GM12875 (cell line): ENCODE measurements at regions not wholly inside any gene's neighbourhood (a gene's known extent, or its start where the extent isn't known, plus 50 kb on each side); places are given as distances from the start of the nearest gene placed in this dataset.

ENCODE experiments used
- H3K4me3 ChIP-seq: one replicate; pipeline ENCODE4 v1.5.1; 2011; ENCODE audit warnings: low read depth, low read length, control low read depth
- TF ChIP-seq, protein P1 (sequence below): IDR thresholded peaks from 2 replicates; pipeline ENCODE4 v1.5.1; 2011; ENCODE audit warnings: low read depth, mild to moderate bottlenecking, control low read depth, inconsistent platforms, low read length, moderate library complexity, borderline replicate concordance; ENCODE audit not compliant: insufficient read depth

- TF ChIP-seq, protein P1, sequence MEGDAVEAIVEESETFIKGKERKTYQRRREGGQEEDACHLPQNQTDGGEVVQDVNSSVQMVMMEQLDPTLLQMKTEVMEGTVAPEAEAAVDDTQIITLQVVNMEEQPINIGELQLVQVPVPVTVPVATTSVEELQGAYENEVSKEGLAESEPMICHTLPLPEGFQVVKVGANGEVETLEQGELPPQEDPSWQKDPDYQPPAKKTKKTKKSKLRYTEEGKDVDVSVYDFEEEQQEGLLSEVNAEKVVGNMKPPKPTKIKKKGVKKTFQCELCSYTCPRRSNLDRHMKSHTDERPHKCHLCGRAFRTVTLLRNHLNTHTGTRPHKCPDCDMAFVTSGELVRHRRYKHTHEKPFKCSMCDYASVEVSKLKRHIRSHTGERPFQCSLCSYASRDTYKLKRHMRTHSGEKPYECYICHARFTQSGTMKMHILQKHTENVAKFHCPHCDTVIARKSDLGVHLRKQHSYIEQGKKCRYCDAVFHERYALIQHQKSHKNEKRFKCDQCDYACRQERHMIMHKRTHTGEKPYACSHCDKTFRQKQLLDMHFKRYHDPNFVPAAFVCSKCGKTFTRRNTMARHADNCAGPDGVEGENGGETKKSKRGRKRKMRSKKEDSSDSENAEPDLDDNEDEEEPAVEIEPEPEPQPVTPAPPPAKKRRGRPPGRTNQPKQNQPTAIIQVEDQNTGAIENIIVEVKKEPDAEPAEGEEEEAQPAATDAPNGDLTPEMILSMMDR = no peak
- H3K4me3 ChIP-seq = no peak overlapping the region
These were observed 191.3 kb downstream of the ALDH8A1 start for GRCh38 chr6:134758621-134759020.

GRCh38 chr6:134757911-134758361 is 192.0 kb downstream of the ALDH8A1 start:
- H3K4me3 ChIP-seq = no peak overlapping the region
- TF ChIP-seq, protein P1 = no peak

DNA sequence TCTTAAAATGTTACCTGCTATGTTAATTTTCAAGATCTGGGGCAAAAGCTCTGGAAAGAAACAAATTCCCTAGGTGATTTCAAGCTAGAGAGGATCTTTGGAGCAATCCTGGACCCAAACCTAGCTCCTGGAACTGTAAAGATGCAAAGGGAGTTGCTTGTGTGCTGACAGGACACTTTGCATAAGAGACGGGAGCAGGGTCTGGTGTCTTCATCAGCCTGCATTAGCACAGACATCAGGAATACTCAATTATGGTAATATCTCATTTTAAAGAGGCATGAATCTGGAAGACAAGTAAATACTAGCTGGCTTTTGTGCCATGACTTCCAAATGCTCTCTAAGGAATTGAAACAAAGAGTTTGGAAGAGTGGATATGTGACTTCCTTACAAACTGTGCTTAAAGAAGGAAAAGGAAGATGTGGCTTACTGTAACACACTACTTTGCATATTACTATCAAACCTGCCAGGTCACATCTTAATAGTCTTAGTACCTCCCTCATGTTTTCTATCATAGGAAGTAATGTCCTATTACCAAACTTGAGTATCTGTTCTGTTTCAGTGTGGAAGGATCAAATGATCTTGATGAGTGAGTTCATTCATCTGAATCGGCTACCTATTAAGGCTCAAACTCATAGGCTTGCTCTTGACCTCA is 193.4 kb downstream of the ALDH8A1 start:
- no peak overlapping the region for H3K4me3 ChIP-seq
- TF ChIP-seq, protein P1 = no peak

DNA sequence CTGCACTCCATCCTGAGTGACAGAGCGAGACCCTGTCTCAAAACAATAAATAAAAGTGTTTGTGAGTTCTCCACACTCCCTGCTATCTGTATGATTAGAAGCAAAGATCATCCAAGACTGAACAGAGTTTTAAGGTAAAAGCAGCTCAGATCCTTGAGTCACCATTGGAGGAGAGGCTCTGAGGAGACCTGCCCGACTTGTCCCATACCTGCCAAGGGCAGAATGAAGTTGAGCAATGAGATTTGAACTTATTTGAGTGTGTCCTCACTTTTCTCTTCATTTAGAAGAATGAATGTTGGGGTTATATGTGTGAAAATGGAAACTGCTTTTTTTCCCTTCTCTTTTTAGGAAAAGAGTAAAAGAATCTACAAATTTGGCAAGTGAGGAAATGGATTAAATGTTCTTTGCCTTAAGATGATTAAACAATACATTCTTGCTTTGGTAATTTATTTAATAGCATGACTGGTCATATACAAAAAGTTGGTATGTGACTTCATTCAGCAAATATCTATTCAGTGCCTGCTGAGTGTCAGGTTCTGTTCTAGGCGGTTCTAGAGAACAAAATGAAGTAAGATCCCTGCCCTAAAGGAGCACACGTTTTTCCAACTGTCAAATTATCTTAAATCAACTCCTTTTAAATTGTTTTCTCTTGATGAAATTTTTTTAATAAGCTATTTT is 195.7 kb downstream of the ALDH8A1 start:
- TF ChIP-seq, protein P1 = no peak
- no peak overlapping the region for H3K4me3 ChIP-seq

DNA sequence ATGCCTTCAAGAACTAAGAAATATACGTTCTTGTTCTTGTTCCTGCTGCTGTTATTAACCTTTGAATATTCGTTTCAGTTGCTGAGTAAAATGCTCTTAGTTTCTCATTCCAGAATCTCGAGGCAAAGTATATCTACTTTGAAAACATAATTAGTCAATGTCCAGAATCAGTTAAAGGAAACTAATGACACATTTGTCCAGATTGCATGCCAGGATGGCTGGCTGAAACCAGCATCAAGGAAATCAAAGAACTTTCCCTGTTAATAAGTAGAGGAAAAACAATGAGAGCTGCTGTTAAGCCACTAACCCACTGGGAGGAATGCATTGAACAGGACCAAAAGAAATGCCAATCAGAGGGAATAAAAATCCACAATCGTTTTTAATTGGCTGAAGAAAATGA is 196.9 kb downstream of the ALDH8A1 start:
- TF ChIP-seq, protein P1 = no peak
- H3K4me3 ChIP-seq = no peak overlapping the region

DNA sequence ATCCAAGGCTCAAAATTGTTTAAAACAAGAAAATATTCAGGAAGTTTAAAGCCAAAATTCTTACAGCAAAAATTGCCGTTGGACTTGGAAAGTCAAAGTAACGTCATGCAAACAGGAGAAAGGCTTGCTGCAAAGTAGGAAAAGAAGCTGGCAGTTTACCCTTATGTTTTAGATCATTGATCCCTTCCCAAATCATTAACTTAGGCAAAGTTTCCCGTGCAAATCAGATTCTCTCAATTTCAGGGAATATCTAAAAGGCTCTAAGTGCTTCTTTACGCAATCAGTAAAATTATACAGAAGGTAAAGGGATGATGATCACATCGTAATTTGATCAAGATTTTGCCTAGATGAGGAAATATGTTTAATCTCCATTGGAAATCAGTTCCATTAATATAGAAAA is 197.5 kb downstream of the ALDH8A1 start:
- TF ChIP-seq, protein P1 = no peak
- no peak overlapping the region for H3K4me3 ChIP-seq

DNA sequence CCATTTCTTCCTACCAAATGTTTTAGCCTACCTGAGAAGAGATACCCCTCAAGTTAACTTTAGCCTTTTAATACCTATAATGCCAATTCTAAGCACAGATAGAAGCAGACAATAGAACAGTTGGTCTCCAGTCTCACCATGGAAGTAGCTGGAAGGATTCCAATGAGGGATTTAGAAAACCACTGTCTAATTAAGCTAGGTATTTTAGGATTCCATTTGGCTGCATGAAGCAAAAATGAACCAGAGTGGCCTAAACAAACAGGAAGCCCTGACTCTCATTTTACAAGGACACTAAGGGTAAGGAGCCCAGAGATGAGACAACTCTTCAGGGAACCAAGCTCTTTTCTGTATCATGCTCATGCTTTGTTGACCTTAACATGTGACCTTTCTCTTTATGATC is 199.2 kb downstream of the ALDH8A1 start:
- H3K4me3 ChIP-seq = no peak overlapping the region
- TF ChIP-seq, protein P1 = no peak
